Neuron (in vitro differentiated cells): ENCODE measurements at regions not wholly inside any gene's neighbourhood (a gene's known extent, or its start where the extent isn't known, plus 50 kb on each side); places are given as distances from the start of the nearest gene placed in this dataset.
"Not testable (repeated sequence)": the region's sequence is repeated elsewhere in the genome, so short reads cannot be mapped to it uniquely, and the experiment has no call there.

Experiments
- H2AFZ ChIP-seq: one replicate; pipeline ENCODE4 v1.6.1; 2013; ENCODE audit warnings: low read depth, mild to moderate bottlenecking, inconsistent platforms, low read length, moderate library complexity
- H3K27me3 ChIP-seq: one replicate; pipeline ENCODE4 v1.6.1; 2013; ENCODE audit warnings: low read length; ENCODE audit not compliant: insufficient read depth
- H3K36me3 ChIP-seq: one replicate; pipeline ENCODE4 v1.6.1; 2013; ENCODE audit warnings: low read length; ENCODE audit not compliant: insufficient read depth
- H3K4me1 ChIP-seq: one replicate; pipeline ENCODE4 v1.6.1; 2013; ENCODE audit warnings: low read length; ENCODE audit not compliant: insufficient read depth
- H3K4me3 ChIP-seq: 2 replicates; pipeline ENCODE4 v1.5.1; 2013; ENCODE audit warnings: mild to moderate bottlenecking, low read length, moderate library complexity
- H3K9me3 ChIP-seq: one replicate; pipeline ENCODE4 v1.6.1; 2013; ENCODE audit warnings: low read length

DNA sequence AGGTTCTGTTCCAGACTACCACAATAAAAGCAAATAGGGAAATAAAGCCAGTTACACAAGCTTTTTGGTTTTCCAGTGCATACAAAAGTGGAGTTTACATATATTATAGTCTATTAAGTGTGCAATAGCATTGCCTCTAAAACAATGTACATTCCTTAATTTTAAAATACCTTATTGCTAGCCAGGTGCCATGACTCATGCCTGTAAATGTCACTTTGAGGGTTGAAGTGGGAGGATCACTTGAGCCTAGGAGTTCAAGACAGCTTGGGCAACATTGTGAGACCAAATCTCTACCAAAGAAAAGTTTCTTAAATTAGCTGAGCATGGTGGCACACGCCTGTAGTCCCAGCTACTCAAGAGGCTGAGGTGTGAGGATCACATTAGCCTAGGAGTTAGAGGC is 52.9 kb upstream of the IMP4 start:
- Histone ChIP-seq H3K9me3 (no peaks in the 10 kb centered on the region), H3K4me3 (no peak overlapping the region), H3K4me1 (no peaks in the 10 kb centered on the region), H3K27me3 (no peaks in the 10 kb centered on the region), H3K36me3 (no peaks in the 10 kb centered on the region), H2AFZ (no peak overlapping the region)

- no peak overlapping the region for H3K4me3 ChIP-seq
- H3K4me1 ChIP-seq, result no peaks in the 10 kb centered on the region
- no peak overlapping the region for H2AFZ ChIP-seq
- no peaks in the 10 kb centered on the region for H3K27me3 ChIP-seq
- H3K36me3 ChIP-seq, result no peaks in the 10 kb centered on the region
- no peaks in the 10 kb centered on the region for H3K9me3 ChIP-seq
Measured at GRCh38 chr2:130288467-130289403, 54.0 kb upstream of the IMP4 start.

DNA sequence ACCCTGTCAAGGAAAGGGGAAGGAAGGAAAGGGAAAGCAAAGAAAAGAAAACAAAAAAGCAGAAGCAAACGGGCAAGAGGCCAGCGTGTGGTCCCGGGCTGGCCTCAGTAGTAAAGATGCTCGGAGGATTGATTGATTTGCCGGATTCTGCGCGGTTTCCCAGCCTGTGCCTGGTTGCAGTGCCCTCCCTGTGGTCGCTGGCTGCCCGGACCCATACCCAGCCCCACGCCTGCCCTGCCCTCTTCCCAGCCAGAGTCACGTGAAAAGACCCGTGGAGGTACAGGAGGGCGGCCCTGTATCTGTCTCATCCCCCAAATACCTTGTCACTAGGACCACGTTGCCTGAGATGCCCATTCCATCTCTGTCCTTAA is 55.1 kb upstream of the IMP4 start:
- Histone ChIP-seq H2AFZ (no peak overlapping the region), H3K27me3 (no peaks in the 10 kb centered on the region)

DNA sequence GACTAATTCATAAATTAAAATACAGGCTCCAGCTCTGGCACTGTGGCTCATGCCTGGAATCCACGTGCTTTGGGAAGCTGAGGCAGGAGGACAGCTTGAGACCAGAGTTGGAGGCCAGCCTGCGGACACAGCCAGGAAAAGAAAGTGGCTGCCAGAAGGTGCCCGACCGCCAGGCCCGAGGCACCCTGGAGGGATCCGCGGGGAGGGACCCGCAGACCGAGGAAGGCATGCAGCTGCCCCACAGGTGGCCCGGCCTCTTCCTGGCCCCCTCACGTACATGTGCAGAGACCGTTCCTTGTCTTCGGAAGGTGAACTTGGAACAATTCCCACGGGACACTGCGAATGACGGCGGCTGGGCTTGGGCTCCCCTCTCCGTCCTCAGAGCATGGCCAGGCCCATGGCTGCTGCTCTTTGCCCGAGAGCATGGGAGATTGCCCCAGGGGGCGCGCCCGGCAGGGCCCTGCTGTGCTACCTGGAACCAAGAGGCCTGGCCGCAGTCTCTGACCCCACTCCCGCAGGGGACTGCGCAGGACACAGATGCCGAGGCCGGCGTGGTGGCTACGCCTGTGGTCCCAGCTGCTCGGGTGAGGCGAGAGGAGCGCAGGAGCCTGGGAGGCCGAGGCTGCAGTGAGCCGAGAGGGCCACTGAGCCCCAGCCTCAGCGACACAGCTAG is 55.6 kb upstream of the IMP4 start:
- Histone ChIP-seq H3K4me1 (no peaks in the 10 kb centered on the region), H3K36me3 (no peaks in the 10 kb centered on the region), H3K4me3 (no peak overlapping the region), H3K9me3 (no peaks in the 10 kb centered on the region), H2AFZ (no peak overlapping the region), H3K27me3 (no peaks in the 10 kb centered on the region)

More for the DNA sequence above, 55.1 kb upstream of the IMP4 start:
- no peaks in the 10 kb centered on the region for H3K4me1 ChIP-seq
- H3K4me3 ChIP-seq, result no peak overlapping the region
- H3K9me3 ChIP-seq, result no peaks in the 10 kb centered on the region
- no peaks in the 10 kb centered on the region for H3K36me3 ChIP-seq

DNA sequence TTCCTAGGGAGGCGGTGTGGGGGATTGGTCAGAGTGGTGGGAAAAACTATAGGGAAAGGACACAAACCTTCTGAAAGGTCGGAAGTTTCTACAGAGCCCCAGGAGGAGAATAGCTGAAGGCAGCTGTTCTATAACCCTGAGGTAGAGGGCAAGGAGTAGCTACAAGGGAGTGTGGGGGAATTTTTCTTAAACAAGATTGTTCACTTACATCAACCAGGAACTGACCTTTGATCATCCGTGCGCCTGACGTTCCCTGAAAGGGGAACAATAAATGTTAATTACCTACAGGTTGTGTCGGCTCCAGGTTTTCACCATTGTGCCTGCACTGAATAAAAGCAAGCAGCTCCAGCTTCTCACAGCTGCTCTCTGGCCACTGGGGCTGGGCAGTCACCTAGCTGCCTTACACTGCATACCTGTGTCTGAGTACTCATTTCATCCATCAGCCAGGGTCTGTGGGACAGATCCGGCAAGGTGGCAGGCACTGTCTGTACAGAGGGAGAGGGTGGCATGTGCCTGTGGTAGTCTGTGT is 59.3 kb upstream of the IMP4 start:
- not testable (repeated sequence) for H3K4me3 ChIP-seq, H3K4me1 ChIP-seq, H3K9me3 ChIP-seq, H3K36me3 ChIP-seq, H3K27me3 ChIP-seq, H2AFZ ChIP-seq

- not testable (repeated sequence) for H3K9me3 ChIP-seq, H3K4me1 ChIP-seq, H3K36me3 ChIP-seq, H3K27me3 ChIP-seq, H3K4me3 ChIP-seq, H2AFZ ChIP-seq
Measured at GRCh38 chr2:130279551-130279950, 63.1 kb upstream of the IMP4 start.

DNA sequence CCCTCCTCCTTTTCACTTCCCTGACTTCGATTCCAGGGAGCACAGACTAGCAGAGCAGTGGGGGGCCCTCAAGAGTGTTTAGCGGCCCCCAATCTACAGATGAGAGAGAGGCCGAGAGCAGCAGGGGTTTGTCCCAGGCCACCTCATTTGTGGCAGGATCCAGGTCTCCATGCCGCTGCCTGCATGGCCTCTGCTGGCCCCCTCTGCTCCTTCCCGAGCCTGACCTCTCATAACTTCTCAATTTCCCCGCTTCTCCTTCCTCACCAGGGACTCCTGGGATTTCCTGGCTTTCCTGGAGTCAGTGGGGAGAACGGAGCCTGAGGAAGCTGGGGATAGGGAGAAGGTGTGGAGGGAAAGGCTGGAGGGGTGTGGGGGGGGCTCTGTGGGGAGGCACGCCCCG is 70.1 kb upstream of the TUBA3E start:
- not testable (repeated sequence) for H3K4me1 ChIP-seq, H3K36me3 ChIP-seq, H3K9me3 ChIP-seq, H2AFZ ChIP-seq, H3K27me3 ChIP-seq, H3K4me3 ChIP-seq

GRCh38 chr2:130267572-130267971 is 69.3 kb upstream of the TUBA3E start:
- not testable (repeated sequence) for H2AFZ ChIP-seq, H3K36me3 ChIP-seq, H3K4me1 ChIP-seq, H3K4me3 ChIP-seq, H3K9me3 ChIP-seq, H3K27me3 ChIP-seq

DNA sequence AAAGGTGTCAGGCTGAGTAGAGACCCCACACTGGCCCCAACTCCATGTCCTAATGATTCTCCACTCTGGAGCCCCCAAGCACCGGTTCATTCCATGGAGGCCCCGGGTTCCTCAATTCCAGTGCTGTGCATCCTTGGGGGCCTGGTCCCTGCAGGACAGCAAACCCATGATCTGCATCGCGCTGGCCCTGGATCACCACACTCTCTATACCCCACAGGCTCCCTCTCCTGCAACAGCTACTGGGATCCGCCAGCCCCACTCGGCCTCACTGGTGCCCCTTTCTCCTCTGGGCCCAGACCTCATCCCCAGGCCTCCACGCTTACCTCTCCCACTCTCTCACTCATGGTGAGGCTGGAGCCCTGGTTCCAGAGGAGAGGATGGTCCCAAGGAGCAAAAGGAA is 68.6 kb upstream of the TUBA3E start:
- not testable (repeated sequence) for H3K27me3 ChIP-seq, H2AFZ ChIP-seq, H3K4me1 ChIP-seq, H3K9me3 ChIP-seq, H3K4me3 ChIP-seq, H3K36me3 ChIP-seq

DNA sequence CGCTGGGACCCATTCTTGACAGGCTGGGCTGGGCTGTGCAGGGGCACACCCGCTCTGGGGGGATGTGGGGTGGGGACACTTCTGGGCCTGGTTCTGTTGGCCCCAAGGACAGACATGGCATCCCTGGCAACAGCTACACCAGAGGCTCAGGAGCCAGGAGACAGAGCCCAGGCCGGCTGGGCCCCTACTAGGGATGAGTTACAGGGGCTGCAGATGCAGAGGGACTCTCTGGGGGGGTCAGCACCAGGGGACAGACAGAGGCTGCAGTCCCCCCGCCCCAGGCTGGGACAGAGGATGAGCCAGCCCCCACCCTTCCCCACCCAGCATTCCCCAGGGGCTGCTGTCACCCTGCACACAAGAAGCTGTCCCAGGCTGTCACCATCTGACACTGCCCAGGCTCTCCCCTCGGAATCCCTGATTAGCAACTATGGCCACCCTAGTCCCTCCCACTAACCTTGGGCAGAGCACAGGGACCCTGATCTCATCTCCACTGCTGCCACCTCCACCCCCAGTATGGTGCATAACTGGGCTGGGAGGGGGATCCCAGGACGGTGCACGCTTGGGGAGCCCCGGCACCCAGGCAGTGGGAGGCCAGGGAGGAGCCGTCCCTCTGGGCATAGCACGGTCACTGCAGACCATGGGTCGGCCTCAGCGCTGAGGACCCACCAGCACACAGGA is 67.5 kb upstream of the TUBA3E start:
- not testable (repeated sequence) for H3K4me1 ChIP-seq, H3K4me3 ChIP-seq, H2AFZ ChIP-seq, H3K9me3 ChIP-seq, H3K27me3 ChIP-seq, H3K36me3 ChIP-seq

DNA sequence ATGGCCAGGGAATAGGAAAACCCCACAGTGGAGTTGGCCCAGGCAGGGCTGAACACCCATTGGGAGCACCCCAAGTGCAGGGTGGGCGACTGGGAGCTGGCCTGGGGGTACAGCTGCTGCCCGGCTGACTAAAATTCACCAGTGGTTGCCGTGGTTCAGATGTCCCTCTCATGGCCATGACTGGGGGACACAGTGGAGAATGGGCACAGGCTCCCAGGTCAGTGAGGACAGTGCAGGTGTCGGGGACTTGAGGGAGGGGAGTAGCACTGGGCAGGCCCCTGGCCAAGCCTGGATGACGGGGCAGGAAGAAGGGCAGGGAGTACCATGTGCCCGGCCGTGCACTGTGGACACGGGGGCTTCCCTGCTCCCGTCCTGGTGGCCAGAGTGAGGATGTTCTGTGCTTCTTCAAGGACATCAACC is 66.7 kb upstream of the TUBA3E start:
- not testable (repeated sequence) for H3K4me3 ChIP-seq, H2AFZ ChIP-seq, H3K4me1 ChIP-seq, H3K27me3 ChIP-seq, H3K36me3 ChIP-seq, H3K9me3 ChIP-seq

DNA sequence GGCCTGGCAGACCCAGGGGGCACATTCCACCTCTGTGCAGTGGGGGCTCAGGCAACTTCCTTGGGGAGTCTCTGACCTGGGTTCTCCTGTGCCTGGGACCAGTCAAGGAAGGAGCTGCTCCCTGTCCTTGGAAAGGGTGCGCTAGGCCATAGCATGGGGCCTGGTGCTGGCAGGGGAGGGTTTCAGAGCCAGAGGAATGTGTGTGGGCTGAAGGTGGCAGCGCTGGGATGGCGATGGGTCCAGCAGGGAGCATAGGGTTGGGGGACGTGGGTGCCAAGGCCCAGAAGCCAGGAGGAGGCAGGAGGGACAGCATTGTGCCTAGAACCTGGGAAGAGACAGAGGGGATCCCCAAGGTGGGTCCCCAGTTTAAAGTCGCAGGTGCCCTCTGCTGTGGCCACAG is 66.3 kb upstream of the TUBA3E start:
- no peaks in the 10 kb centered on the region for H3K36me3 ChIP-seq
- H3K9me3 ChIP-seq, result no peaks in the 10 kb centered on the region
- H2AFZ ChIP-seq, result no peak overlapping the region
- peaks cover 7% of the 10 kb centered on the region for H3K27me3 ChIP-seq
- H3K4me3 ChIP-seq, result no peak overlapping the region
- peaks cover 9% of the 10 kb centered on the region for H3K4me1 ChIP-seq

GRCh38 chr2:130264046-130264445 is 65.8 kb upstream of the TUBA3E start:
- Histone ChIP-seq H3K27me3 (peaks cover 7% of the 10 kb centered on the region), H3K4me1 (peaks cover 14% of the 10 kb centered on the region), H3K4me3 (no peak overlapping the region), H3K9me3 (no peaks in the 10 kb centered on the region), H2AFZ (no peak overlapping the region), H3K36me3 (no peaks in the 10 kb centered on the region)
